SK-N-SH treated with all-trans-retinoic acid at 6 μM for 48 hours (cell line): ENCODE measurements at regions not wholly inside any gene's neighbourhood (a gene's known extent, or its start where the extent isn't known, plus 50 kb on each side); places are given as distances from the start of the nearest gene placed in this dataset.

Experiments
- ATAC-seq: fragments of 200-7000 bp; cut with Tn5 transposase; 3 replicates; pipeline ENCODE4 v1.9.1; 2020; ENCODE audit warnings: mild to moderate bottlenecking, moderate library complexity
- ARNTL ChIP-seq: fragments of 450-650 bp; formaldehyde crosslinking; IDR thresholded peaks from 2 replicates; pipeline ENCODE4 v1.5.0; 2020; ENCODE audit warnings: low read depth, mild to moderate bottlenecking, moderate library complexity, borderline replicate concordance
- BACH2 ChIP-seq: fragments of 250-450 bp; sonication (Bioruptor Pico); IDR thresholded peaks from 2 replicates; pipeline ENCODE4 v1.9.0; 2021; ENCODE audit warnings: mild to moderate bottlenecking, borderline replicate concordance
- ESRRG ChIP-seq: fragments of 250-450 bp; sonication (Bioruptor Pico); IDR thresholded peaks from 2 replicates; pipeline ENCODE4 v1.6.1; 2021; ENCODE audit warnings: mild to moderate bottlenecking
- GLIS3 ChIP-seq: fragments of 250-450 bp; sonication (Bioruptor Pico); IDR thresholded peaks from 2 replicates; pipeline ENCODE4 v1.5.0; 2020; ENCODE audit warnings: mild to moderate bottlenecking, moderate library complexity
- ISL1 ChIP-seq: fragments of 250-450 bp; sonication (Bioruptor Pico); IDR thresholded peaks from 2 replicates; pipeline ENCODE4 v2.1.2; 2022; ENCODE audit warnings: mild to moderate bottlenecking, moderate library complexity
- OSR1 ChIP-seq: fragments of 250-450 bp; sonication (Bioruptor Pico); IDR thresholded peaks from 2 replicates; pipeline ENCODE4 v1.8.0; 2022; ENCODE audit warnings: moderate library complexity, mild to moderate bottlenecking, inconsistent platforms
- PPARA ChIP-seq: fragments of 250-450 bp; sonication (Bioruptor Pico); IDR thresholded peaks from 2 replicates; pipeline ENCODE4 v1.5.0; 2020; ENCODE audit warnings: mild to moderate bottlenecking, borderline replicate concordance
- RARB ChIP-seq: fragments of 250-450 bp; sonication (Bioruptor Pico); IDR thresholded peaks from 2 replicates; pipeline ENCODE4 v1.8.0; 2021; ENCODE audit warnings: mild to moderate bottlenecking, moderate library complexity
- SNAI2 ChIP-seq: fragments of 250-450 bp; sonication (Bioruptor Pico); IDR thresholded peaks from 2 replicates; pipeline ENCODE4 v1.5.0; 2020; ENCODE audit warnings: mild to moderate bottlenecking, moderate library complexity
- TCF4 ChIP-seq: fragments of 250-450 bp; sonication (Bioruptor Pico); IDR thresholded peaks from 2 replicates; pipeline ENCODE4 v1.8.0; 2021; ENCODE audit warnings: mild to moderate bottlenecking, moderate library complexity, borderline replicate concordance
- TOX ChIP-seq: fragments of 250-450 bp; sonication (Bioruptor Pico); IDR thresholded peaks from 2 replicates; pipeline ENCODE4 v1.8.0; 2021; ENCODE audit warnings: mild to moderate bottlenecking, moderate library complexity, borderline replicate concordance
- ZC3H10 ChIP-seq: fragments of 250-450 bp; sonication (Bioruptor Pico); IDR thresholded peaks from 2 replicates; pipeline ENCODE4 v1.5.1; 2021; ENCODE audit warnings: mild to moderate bottlenecking, moderate library complexity
- ZFP3 ChIP-seq: fragments of 250-450 bp; sonication (Bioruptor Pico); IDR thresholded peaks from 2 replicates; pipeline ENCODE4 v1.5.0; 2020; ENCODE audit warnings: mild to moderate bottlenecking, moderate library complexity
- ZFP30 ChIP-seq: fragments of 450-650 bp; formaldehyde crosslinking; IDR thresholded peaks from 2 replicates; pipeline ENCODE4 v1.5.0; 2022; ENCODE audit warnings: mild to moderate bottlenecking, moderate library complexity
- ZNF565 ChIP-seq: fragments of 450-650 bp; formaldehyde crosslinking; conservative IDR thresholded peaks from 2 replicates; pipeline ENCODE4 v1.5.0; 2020; ENCODE audit warnings: low read depth, mild to moderate bottlenecking, moderate library complexity
- ZNF70 ChIP-seq: fragments of 450-650 bp; formaldehyde crosslinking; IDR thresholded peaks from 2 replicates; pipeline ENCODE4 v1.5.0; 2020; ENCODE audit warnings: mild to moderate bottlenecking, moderate library complexity
- ZNF8 ChIP-seq: fragments of 450-650 bp; formaldehyde crosslinking; IDR thresholded peaks from 2 replicates; pipeline ENCODE4 v1.5.0; 2020; ENCODE audit warnings: mild to moderate bottlenecking, moderate library complexity
- TF ChIP-seq, protein P1 (sequence below): fragments of 250-450 bp; sonication (Bioruptor Pico); IDR thresholded peaks from 2 replicates; pipeline ENCODE4 v1.5.0; 2020; ENCODE audit warnings: mild to moderate bottlenecking, moderate library complexity
- TF ChIP-seq, protein P2 (sequence below): fragments of 250-450 bp; sonication (Bioruptor Pico); IDR thresholded peaks from 2 replicates; pipeline ENCODE4 v1.8.0; 2021; ENCODE audit warnings: low read depth, mild to moderate bottlenecking, moderate library complexity, borderline replicate concordance
- TF ChIP-seq, protein P3 (sequence below): fragments of 250-450 bp; sonication (Bioruptor Pico); IDR thresholded peaks from 2 replicates; pipeline ENCODE4 v1.5.1; 2021; ENCODE audit warnings: mild to moderate bottlenecking, moderate library complexity
- TF ChIP-seq, protein P4 (sequence below): fragments of 250-450 bp; sonication (Bioruptor Pico); IDR thresholded peaks from 2 replicates; pipeline ENCODE4 v1.5.1; 2020; ENCODE audit warnings: low read depth, mild to moderate bottlenecking, moderate library complexity
- TF ChIP-seq, protein P5 (sequence below): fragments of 250-450 bp; sonication (Bioruptor Pico); IDR thresholded peaks from 2 replicates; pipeline ENCODE4 v1.8.0; 2020; ENCODE audit warnings: mild to moderate bottlenecking, moderate library complexity, borderline replicate concordance

DNA sequence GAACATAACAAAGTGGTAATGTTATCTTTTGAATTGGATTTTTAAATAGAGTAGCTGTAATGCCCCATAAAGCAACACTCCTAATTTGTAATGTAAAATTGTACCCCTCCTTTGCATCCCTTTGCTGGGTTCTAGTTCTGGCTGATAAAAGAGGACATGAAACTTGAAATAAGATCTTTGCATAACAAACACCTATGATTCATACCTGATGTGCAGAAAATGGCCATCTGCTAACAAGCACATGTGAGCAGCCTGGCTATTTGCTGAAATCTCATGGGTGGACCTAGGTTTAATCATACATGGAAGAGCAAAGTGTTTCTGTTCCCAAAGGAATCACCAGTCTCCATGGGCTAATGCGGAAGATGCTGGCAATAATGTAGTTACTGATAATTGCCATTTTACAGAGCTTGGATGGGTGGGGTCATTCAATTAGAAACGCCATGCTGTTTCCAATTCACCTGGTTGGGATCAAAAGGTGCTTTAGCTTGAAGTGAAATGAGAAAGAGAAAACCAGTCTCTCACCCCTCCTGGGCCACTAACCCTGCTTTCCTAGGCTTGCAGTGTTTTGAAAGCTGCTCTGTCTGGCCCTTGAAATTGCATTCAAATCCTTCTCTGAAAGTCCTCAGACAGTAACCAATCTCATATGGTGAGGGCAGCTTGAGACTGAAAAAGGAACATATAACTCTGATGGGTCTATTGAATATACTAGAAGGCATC is 585.1 kb downstream of the TLE4 start:
- TF ChIP-seq PPARA (CRISPR knock-in tag): no peak
- TF ChIP-seq ZNF8 (CRISPR knock-in tag): no peak
- no peak for TF ChIP-seq ZFP30
- TF ChIP-seq ZNF70 (CRISPR knock-in tag): no peak
- TF ChIP-seq ARNTL (CRISPR knock-in tag): no peak
- TF ChIP-seq TOX (CRISPR knock-in tag): no peak
- no peak for TF ChIP-seq OSR1 (CRISPR knock-in tag)
- TF ChIP-seq, protein P1, sequence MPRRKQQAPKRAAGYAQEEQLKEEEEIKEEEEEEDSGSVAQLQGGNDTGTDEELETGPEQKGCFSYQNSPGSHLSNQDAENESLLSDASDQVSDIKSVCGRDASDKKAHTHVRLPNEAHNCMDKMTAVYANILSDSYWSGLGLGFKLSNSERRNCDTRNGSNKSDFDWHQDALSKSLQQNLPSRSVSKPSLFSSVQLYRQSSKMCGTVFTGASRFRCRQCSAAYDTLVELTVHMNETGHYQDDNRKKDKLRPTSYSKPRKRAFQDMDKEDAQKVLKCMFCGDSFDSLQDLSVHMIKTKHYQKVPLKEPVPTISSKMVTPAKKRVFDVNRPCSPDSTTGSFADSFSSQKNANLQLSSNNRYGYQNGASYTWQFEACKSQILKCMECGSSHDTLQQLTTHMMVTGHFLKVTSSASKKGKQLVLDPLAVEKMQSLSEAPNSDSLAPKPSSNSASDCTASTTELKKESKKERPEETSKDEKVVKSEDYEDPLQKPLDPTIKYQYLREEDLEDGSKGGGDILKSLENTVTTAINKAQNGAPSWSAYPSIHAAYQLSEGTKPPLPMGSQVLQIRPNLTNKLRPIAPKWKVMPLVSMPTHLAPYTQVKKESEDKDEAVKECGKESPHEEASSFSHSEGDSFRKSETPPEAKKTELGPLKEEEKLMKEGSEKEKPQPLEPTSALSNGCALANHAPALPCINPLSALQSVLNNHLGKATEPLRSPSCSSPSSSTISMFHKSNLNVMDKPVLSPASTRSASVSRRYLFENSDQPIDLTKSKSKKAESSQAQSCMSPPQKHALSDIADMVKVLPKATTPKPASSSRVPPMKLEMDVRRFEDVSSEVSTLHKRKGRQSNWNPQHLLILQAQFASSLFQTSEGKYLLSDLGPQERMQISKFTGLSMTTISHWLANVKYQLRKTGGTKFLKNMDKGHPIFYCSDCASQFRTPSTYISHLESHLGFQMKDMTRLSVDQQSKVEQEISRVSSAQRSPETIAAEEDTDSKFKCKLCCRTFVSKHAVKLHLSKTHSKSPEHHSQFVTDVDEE (CRISPR knock-in tag): no peak
- no peak for TF ChIP-seq BACH2 (CRISPR knock-in tag)
- TF ChIP-seq RARB: no peak
- TF ChIP-seq, protein P2, sequence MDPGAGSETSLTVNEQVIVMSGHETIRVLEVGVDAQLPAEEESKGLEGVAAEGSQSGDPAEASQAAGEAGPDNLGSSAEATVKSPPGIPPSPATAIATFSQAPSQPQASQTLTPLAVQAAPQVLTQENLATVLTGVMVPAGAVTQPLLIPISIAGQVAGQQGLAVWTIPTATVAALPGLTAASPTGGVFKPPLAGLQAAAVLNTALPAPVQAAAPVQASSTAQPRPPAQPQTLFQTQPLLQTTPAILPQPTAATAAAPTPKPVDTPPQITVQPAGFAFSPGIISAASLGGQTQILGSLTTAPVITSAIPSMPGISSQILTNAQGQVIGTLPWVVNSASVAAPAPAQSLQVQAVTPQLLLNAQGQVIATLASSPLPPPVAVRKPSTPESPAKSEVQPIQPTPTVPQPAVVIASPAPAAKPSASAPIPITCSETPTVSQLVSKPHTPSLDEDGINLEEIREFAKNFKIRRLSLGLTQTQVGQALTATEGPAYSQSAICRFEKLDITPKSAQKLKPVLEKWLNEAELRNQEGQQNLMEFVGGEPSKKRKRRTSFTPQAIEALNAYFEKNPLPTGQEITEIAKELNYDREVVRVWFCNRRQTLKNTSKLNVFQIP (CRISPR knock-in tag): no peak
- TF ChIP-seq, protein P3, sequence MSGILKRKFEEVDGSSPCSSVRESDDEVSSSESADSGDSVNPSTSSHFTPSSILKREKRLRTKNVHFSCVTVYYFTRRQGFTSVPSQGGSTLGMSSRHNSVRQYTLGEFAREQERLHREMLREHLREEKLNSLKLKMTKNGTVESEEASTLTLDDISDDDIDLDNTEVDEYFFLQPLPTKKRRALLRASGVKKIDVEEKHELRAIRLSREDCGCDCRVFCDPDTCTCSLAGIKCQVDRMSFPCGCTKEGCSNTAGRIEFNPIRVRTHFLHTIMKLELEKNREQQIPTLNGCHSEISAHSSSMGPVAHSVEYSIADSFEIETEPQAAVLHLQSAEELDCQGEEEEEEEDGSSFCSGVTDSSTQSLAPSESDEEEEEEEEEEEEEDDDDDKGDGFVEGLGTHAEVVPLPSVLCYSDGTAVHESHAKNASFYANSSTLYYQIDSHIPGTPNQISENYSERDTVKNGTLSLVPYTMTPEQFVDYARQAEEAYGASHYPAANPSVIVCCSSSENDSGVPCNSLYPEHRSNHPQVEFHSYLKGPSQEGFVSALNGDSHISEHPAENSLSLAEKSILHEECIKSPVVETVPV (CRISPR knock-in tag): no peak
- TF ChIP-seq ISL1 (CRISPR knock-in tag): no peak
- TF ChIP-seq, protein P4, sequence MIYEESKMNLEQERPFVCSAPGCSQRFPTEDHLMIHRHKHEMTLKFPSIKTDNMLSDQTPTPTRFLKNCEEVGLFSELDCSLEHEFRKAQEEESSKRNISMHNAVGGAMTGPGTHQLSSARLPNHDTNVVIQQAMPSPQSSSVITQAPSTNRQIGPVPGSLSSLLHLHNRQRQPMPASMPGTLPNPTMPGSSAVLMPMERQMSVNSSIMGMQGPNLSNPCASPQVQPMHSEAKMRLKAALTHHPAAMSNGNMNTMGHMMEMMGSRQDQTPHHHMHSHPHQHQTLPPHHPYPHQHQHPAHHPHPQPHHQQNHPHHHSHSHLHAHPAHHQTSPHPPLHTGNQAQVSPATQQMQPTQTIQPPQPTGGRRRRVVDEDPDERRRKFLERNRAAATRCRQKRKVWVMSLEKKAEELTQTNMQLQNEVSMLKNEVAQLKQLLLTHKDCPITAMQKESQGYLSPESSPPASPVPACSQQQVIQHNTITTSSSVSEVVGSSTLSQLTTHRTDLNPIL: no peak
- TF ChIP-seq SNAI2 (CRISPR knock-in tag): no peak
- no peak for TF ChIP-seq ESRRG (CRISPR knock-in tag)
- no peak for TF ChIP-seq TCF4 (CRISPR knock-in tag)
- TF ChIP-seq ZFP3 (CRISPR knock-in tag): no peak
- ATAC-seq: no peak

DNA sequence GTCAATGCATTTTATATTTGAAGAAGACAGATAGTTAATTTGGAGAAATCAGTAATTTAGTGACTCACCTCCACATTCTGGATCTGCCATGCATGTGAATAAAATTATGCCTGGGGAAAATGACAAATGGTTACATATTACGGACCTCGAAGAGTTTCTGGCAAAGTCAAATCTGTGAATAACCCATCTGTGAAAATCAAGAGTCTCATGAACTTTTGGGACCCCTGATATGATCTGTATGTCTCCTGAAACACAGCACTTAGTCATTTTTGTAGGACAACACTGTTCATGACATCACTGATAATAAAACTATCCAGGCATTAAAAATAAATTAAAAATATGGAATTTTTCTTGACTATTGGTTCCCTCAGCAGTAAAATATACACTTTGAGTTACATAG is 584.5 kb downstream of the TLE4 start:
- TF ChIP-seq OSR1 (CRISPR knock-in tag) (no peak), GLIS3 (no peak), ZNF8 (CRISPR knock-in tag) (no peak), ZC3H10 (CRISPR knock-in tag) (no peak), RARB (no peak), TCF4 (CRISPR knock-in tag) (no peak), ZNF565 (CRISPR knock-in tag) (no peak), ISL1 (CRISPR knock-in tag) (peak; percentile 80), ZFP3 (CRISPR knock-in tag) (no peak)
- TF ChIP-seq, protein P1 (CRISPR knock-in tag): no peak
- TF ChIP-seq, protein P5, sequence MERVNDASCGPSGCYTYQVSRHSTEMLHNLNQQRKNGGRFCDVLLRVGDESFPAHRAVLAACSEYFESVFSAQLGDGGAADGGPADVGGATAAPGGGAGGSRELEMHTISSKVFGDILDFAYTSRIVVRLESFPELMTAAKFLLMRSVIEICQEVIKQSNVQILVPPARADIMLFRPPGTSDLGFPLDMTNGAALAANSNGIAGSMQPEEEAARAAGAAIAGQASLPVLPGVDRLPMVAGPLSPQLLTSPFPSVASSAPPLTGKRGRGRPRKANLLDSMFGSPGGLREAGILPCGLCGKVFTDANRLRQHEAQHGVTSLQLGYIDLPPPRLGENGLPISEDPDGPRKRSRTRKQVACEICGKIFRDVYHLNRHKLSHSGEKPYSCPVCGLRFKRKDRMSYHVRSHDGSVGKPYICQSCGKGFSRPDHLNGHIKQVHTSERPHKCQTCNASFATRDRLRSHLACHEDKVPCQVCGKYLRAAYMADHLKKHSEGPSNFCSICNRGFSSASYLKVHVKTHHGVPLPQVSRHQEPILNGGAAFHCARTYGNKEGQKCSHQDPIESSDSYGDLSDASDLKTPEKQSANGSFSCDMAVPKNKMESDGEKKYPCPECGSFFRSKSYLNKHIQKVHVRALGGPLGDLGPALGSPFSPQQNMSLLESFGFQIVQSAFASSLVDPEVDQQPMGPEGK (CRISPR knock-in tag): no peak
- TF ChIP-seq, protein P4: peak; percentile 52; the same call in 1 of the 2 replicates
- TF ChIP-seq, protein P2 (CRISPR knock-in tag): no peak
- no peak for ATAC-seq
